ENCODE measurements at regions not wholly inside any gene's neighbourhood (a gene's known extent, or its start where the extent isn't known, plus 50 kb on each side); places are given as distances from the start of the nearest gene placed in this dataset.

GRCh38 chr1:57788313-57788712 lies 364.5 kb upstream of the DAB1 start:
- DNase-seq = no peak

DNA sequence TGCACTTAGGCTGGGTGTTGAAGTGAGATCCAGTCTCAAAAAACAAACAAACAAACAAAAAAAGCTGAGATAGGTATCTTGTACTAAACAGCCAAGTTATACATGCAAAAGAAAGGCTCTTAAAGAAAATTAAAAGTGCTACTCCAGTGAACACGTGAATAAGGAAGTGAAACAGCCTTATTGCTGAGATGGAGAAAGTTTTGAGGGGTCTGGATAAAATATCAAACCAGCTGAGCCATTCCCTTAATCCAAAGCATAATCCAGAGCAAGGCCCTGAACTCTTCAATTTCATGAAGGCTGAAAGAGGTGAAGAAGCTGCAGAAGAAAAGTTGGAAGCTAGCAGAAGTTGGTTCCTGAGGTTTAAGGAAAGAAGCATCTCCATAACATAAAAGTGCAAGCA lies 360.5 kb upstream of the DAB1 start:
- no peak for DNase-seq

GRCh38 chr1:57782357-57782756 lies 358.5 kb upstream of the DAB1 start:
- DNase-seq = no peak

- no peak for DNase-seq
Measured at GRCh38 chr1:57772580-57773195, 348.8 kb upstream of the DAB1 start.

DNA sequence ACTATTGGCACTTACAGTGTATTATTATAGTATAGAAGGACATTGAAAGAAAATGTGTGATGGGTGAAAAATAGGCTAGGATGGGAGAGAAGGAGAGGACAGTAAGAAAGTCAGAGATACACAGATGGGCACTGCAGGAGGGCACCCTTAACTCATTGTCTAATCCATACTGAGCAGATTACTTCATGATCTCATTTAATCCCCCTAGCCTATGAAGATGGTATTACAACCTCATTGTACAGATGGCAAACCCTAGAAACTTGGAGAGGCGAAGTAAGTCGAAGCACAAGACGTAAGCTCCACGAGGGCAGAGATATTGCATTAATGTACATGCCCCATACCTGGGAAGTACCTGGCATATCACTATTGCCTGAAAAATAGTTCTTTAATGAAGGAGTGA lies 346.9 kb upstream of the DAB1 start:
- peak in 1 of 2 experiments; percentile 0 for DNase-seq

DNA sequence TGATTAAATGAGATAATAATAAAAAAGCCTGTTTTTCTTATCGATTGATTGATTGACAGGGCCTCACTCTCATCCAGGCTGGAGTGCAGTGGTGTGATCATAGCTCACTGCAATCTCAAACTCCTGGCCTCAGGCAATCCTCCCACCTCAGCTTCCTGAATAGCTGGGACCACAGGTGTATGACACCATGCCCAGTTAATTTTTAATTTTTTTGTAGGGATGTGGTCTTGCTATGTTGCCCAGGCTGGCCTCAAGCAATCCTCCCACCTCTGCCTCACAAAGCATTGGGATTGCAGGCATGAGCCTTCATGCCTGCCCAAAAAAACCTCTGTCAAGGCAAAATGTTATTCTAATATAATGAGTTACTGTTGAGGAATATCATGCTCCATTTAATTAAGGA lies 346.4 kb upstream of the DAB1 start:
- no peak for DNase-seq

DNA sequence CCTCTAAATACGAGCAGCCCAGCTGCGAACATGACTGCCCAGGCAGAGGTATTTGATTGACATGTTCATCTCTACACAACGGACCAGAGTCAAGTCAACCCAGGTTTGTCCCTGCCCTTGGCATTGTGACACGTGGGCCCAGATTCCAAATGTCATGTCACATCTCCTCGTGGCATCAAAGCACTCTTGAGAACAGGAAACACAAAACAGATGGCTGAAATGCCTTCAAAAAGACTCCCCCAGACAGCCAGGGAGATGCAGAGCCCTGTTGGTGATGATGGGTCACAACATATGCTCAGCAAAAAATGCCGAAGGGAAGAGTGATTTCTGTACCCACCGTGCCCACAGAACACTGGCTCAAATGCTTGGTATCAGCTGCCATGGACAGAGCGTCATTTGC lies 337.8 kb upstream of the DAB1 start:
- no peak for DNase-seq

- DNase-seq = no peak
Measured at GRCh38 chr1:57752843-57753242, 329.0 kb upstream of the DAB1 start.

DNA sequence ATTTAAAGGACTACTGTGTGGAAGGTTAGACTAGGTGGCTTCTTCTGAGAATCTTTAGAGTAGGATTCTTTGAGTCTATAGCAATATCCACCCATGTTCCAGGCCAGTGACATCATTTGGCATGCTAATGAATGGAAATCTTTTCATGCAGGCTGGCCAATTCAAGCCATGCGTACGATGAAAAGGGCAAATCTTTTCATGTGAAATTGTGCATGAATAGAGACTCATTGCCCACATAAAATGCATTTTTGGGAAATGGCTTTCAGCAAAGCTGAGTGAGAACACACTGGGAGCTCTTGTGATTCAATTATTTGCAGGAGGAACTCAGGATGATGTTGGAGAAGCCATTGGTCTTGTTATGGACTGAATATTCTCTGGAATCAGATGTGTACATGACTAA lies 324.9 kb upstream of the DAB1 start:
- DNase-seq = no peak

GRCh38 chr1:57747818-57748217 lies 324.0 kb upstream of the DAB1 start:
- DNase-seq = no peak

- no peak for DNase-seq
Measured at GRCh38 chr1:57741521-57741920, 317.7 kb upstream of the DAB1 start.

- no peak for DNase-seq
Measured at GRCh38 chr1:57736940-57737339, 313.1 kb upstream of the DAB1 start.

DNA sequence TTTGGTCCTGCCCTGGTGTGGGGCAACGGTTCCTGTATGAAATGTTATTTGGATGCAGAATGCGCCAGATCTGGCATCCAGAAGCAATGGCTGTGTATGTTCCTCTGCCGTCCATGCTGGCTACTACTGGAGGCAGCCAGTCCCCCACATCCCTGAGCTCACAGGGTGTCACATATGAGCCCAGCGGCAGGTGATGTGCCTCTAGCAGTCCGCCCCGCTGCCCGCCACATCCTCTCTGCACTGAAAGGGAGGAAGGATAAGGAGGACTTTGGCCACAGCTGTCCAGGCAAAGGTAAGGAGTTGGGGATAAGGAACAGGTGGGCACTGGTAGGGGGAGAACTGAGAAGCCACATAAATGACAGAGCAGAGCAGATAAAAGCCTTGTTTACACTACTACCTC lies 305.3 kb upstream of the DAB1 start:
- no peak for DNase-seq

DNA sequence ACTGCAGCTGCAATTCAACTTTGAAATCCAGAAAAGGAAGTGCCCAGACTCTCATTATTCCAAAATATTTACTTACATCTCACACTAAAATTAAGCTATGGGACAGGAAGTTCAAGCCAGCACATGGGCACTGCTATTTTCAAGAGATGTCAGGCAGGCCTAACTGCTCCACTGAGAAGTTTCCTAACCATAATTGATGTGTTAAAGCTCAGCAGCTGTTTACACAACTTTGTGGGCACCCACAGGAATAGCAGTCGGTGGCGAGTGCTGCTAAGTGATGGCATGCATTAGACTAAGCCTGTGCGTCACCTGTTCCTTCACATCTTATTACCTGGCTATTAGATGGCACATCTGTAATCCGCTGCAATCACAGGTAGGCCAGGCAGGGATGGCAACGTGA lies 303.3 kb upstream of the DAB1 start:
- DNase-seq = no peak

DNA sequence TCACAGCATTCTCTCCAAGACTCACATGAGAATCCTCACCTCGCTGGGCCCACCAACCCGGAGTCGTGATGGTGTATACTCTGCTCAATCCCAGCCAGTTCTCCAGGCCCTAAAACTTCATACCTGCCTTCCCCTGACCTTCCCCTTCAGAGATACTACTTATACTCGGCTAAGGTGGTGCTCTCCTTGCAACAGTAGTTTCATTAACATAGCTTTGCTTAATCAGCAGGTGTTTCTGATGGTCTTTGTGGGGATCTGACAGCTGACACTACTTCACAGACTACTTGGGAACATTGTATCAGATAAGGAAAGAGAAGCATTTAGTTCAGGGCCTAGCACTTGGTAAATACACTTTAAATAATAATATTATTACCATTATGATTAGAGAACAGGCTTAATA lies 301.5 kb upstream of the DAB1 start:
- DNase-seq = no peak

GRCh38 chr1:57724535-57724934 lies 300.7 kb upstream of the DAB1 start:
- DNase-seq = no peak

DNA sequence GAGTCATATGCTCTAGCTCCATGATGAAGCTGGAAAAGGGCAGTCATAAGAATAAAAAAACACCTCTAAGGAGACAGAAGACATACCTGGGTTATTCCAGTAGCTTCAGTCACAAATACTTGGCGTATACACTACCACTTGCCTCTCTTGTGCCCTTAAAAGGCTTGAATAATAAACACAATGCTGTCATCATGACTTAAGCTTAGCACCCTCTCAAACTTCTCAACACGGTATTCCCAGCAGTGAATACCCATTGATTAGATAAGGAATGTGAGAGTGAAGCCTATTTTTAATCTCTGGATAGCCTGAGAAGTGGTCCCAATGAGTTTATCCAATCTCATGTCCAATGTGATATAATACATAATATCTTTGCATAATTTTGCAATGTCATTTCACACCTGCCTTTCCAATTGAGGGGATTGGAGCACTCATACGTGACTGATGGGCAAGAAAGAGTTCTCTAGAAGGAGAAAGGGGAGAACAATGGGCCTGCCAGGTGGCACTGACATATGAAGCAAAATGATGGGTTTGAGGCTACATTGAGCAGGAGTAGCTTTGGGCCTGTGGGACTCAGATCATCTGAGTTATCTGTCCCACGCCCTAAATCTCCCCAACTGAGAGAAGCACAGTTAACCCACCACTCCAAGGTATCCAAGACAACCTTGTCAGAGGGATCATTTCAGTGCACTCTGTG lies 298.6 kb upstream of the DAB1 start:
- no peak for DNase-seq

DNA sequence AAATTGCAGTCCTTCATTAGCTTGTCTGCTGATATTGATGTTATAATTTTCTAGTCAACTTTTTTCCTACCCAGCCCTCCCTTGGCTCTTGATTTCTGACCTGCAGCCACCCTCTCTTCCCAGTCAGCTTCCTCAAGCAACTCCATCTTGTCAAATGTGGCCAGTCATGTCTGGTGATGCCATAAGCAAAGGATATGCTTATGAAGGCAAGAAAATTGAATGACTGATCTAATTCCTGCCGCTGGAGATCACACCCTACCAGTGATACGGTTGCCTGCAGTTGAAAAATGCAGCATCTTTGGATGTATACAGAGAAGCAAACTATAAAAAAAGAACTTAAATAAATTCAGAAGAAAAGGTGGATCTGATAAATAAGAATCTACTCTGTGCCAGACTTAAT lies 297.1 kb upstream of the DAB1 start:
- no peak for DNase-seq

DNA sequence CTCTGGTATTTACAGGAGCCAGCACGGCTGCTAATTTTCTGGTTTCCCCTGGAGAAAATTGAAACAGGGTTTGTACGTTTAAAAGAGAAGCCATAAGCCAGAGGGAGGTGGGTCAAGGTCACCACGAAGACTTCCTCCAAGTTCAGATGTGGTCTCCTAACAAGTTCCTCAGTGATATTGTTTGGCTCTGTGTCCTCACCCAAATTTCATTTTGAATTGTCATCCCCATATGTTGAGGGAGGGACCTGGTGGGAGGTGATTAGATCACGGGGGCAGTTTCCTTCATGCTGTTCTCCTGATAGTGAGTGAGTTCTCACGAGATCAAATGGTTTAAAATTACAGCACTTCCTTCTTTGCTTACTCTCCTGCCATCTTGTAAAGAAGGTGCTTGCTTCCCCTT lies 295.4 kb upstream of the DAB1 start:
- DNase-seq = no peak

GRCh38 chr1:57713501-57713900 lies 289.6 kb upstream of the DAB1 start:
- no peak for DNase-seq

DNA sequence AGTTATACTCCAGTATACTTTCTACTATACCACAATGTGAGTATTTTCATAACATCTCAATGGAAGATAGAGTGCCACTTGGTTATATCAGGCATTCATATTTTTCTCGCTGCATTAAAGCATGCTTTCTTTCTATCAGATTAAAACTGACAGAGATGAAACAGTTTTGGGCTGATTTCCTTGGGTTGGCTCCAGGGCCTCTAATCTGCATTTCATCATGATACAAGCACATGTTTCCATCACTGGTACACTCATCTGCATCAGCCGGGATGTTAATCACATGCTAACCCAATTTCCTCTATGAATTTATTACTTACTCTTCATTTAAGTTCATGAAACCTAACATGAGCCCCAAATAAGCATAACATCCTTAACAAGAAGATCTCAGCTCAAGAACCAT lies 289.0 kb upstream of the DAB1 start:
- DNase-seq = no peak

- DNase-seq = no peak
Measured at GRCh38 chr1:57711326-57711725, 287.5 kb upstream of the DAB1 start.

DNA sequence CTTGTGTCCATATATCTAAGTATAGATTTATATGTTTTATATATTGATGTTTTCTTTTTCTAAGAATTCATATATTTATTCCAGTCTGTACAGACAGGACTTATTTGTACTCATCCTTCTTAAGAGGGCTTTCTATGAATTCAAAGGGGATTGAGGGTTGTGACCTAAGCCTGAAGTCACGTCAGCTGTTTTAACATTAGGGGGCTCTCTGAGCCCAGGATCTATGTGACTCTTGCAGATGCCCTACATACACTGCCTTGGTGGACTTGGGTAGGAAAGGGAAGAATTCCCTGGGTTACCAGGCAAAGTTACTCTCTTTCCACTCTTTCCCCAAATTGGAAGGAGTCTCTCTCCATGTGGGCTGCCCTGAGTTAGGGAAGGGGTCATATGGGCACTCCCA lies 283.8 kb upstream of the DAB1 start:
- no peak for DNase-seq

DNA sequence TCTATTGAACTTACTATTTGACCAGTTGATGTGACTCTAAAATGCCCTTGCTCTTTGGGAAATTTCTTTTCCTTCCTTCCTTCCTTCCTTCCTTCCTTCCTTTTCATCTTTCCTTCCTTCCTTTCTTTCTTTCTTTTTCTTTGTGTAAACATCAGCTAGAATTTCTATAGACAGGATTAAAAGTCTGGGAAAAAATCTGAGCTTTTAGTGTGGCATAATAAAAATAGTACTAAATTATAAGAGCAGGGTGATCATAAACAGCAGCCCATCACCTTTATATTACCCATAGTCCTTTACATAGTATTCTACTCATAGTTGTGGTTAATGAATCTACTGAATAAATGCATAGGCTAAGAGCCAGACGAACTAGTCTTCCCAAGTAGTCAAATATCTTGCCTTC lies 281.0 kb upstream of the DAB1 start:
- DNase-seq = no peak

- no peak for DNase-seq
Measured at GRCh38 chr1:57704231-57704630, 280.4 kb upstream of the DAB1 start.

Measured in Kasumi-1 (cell line).